OCI-LY1 (cell line): ENCODE measurements at regions not wholly inside any gene's neighbourhood (a gene's known extent, or its start where the extent isn't known, plus 50 kb on each side); places are given as distances from the start of the nearest gene placed in this dataset.

Experiments
- H2AFZ ChIP-seq: fragments of 200-600 bp; sonication (generic), shearing (Covaris generic); 2 replicates; pipeline ENCODE4 v1.6.0; 2014; ENCODE audit warnings: antibody characterized with exemption, mild to moderate bottlenecking, low read length
- H3F3A ChIP-seq: fragments of 200-600 bp; sonication (generic), shearing (Covaris generic); 2 replicates; pipeline ENCODE4 v1.6.0; 2014; ENCODE audit warnings: mild to moderate bottlenecking, antibody characterized with exemption, low read length, moderate library complexity; ENCODE audit not compliant: insufficient read depth
- H3K27ac ChIP-seq: fragments of 200-600 bp; sonication (generic); 2 replicates; pipeline ENCODE4 v1.5.1; 2014; ENCODE audit warnings: low read length, mixed run types, mild to moderate bottlenecking, low read depth; ENCODE audit not compliant: poor library complexity, severe bottlenecking
- H3K27me3 ChIP-seq: fragments of 200-600 bp; sonication (generic); 2 replicates; pipeline ENCODE4 v1.6.0; 2014; ENCODE audit warnings: antibody characterized with exemption, mild to moderate bottlenecking, low read length, moderate library complexity; ENCODE audit not compliant: insufficient read depth
- H3K36me3 ChIP-seq: fragments of 200-600 bp; sonication (generic); 2 replicates; pipeline ENCODE4 v1.6.1; 2014; ENCODE audit warnings: mild to moderate bottlenecking, antibody characterized with exemption, low read length, moderate library complexity, mixed read lengths; ENCODE audit not compliant: insufficient read depth
- H3K4me1 ChIP-seq: fragments of 200-600 bp; sonication (generic); 2 replicates; pipeline ENCODE4 v1.5.1; 2014; ENCODE audit warnings: mild to moderate bottlenecking, low read length, moderate library complexity; ENCODE audit not compliant: insufficient read depth, severe bottlenecking
- H3K4me2 ChIP-seq: fragments of 200-600 bp; sonication (generic), shearing (Covaris generic); 2 replicates; pipeline ENCODE4 v1.6.1; 2014; ENCODE audit warnings: low read length
- H3K4me3 ChIP-seq: fragments of 200-600 bp; sonication (generic); 2 replicates; pipeline ENCODE4 v1.5.1; 2014; ENCODE audit warnings: low read length, low read depth, mild to moderate bottlenecking, mixed read lengths; ENCODE audit not compliant: poor library complexity, severe bottlenecking
- H3K79me2 ChIP-seq: fragments of 200-600 bp; shearing (Covaris generic); 2 replicates; pipeline ENCODE4 v1.6.1; 2016; ENCODE audit warnings: mixed run types, low read length, mixed read lengths; ENCODE audit not compliant: insufficient read depth
- H3K9ac ChIP-seq: fragments of 200-600 bp; sonication (generic), shearing (Covaris generic); 2 replicates; pipeline ENCODE4 v1.6.1; 2014; ENCODE audit warnings: mild to moderate bottlenecking, low read length, mixed read lengths
- H3K9me2 ChIP-seq: fragments of 200-600 bp; sonication (generic), shearing (Covaris generic); 2 replicates; pipeline ENCODE4 v1.6.1; 2014; ENCODE audit warnings: low read depth, mild to moderate bottlenecking, low read length, mixed read lengths
- H3K9me3 ChIP-seq: fragments of 200-600 bp; shearing (Covaris generic); 2 replicates; pipeline ENCODE4 v1.6.1; 2014; ENCODE audit warnings: low read length, mixed read lengths
- H4K20me1 ChIP-seq: fragments of 200-600 bp; sonication (generic), shearing (Covaris generic); 2 replicates; pipeline ENCODE4 v1.6.0; 2016; ENCODE audit warnings: mild to moderate bottlenecking, low read length; ENCODE audit not compliant: insufficient read depth
- EZH2 ChIP-seq: fragments of 200-600 bp; sonication (generic), shearing (Covaris generic); IDR thresholded peaks from 2 replicates; pipeline ENCODE4 v1.8.0; 2017; ENCODE audit warnings: borderline replicate concordance, mixed run types, mild to moderate bottlenecking, antibody characterized with exemption, low read length, moderate library complexity, mixed read lengths
- TF ChIP-seq, protein P1 (sequence below): fragments of 200-600 bp; sonication (generic), shearing (Covaris generic); IDR thresholded peaks from 2 replicates; pipeline ENCODE4 v1.5.1; 2017; ENCODE audit warnings: mild to moderate bottlenecking, antibody characterized with exemption, low read length, moderate library complexity, mixed read lengths

DNA sequence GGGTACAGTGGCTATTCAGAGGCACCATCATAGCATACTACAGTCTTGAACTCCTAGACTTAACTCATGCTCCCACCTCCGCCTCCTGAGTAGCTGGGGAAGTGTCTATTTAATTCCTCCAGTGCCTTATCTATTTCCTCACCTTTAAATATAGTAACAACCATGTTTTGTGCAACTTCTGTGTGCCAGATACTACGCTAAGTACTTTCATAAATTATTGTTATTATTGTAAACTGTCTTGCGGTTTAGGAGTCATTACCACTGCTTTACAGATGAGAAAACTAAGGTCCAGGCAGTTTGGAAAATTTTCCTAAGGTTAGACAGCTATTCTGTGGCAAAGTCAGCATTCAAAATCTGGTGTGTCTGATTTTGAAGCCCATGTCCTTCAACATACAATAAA is 359.1 kb upstream of the XYLT1 start:
- Histone ChIP-seq H3F3A (no peaks in the 10 kb centered on the region), H3K27ac (no peak overlapping the region), H3K9me3 (no peaks in the 10 kb centered on the region), H3K4me3 (no peak overlapping the region), H3K4me2 (no peak overlapping the region), H3K79me2 (no peaks in the 10 kb centered on the region), H3K9me2 (no peaks in the 10 kb centered on the region), H3K36me3 (no peaks in the 10 kb centered on the region), H4K20me1 (no peaks in the 10 kb centered on the region), H3K27me3 (no peaks in the 10 kb centered on the region), H3K9ac (no peak overlapping the region), H2AFZ (no peak overlapping the region), H3K4me1 (no peaks in the 10 kb centered on the region)
- TF ChIP-seq, protein P1, sequence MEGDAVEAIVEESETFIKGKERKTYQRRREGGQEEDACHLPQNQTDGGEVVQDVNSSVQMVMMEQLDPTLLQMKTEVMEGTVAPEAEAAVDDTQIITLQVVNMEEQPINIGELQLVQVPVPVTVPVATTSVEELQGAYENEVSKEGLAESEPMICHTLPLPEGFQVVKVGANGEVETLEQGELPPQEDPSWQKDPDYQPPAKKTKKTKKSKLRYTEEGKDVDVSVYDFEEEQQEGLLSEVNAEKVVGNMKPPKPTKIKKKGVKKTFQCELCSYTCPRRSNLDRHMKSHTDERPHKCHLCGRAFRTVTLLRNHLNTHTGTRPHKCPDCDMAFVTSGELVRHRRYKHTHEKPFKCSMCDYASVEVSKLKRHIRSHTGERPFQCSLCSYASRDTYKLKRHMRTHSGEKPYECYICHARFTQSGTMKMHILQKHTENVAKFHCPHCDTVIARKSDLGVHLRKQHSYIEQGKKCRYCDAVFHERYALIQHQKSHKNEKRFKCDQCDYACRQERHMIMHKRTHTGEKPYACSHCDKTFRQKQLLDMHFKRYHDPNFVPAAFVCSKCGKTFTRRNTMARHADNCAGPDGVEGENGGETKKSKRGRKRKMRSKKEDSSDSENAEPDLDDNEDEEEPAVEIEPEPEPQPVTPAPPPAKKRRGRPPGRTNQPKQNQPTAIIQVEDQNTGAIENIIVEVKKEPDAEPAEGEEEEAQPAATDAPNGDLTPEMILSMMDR: no peak
- no peak for TF ChIP-seq EZH2

DNA sequence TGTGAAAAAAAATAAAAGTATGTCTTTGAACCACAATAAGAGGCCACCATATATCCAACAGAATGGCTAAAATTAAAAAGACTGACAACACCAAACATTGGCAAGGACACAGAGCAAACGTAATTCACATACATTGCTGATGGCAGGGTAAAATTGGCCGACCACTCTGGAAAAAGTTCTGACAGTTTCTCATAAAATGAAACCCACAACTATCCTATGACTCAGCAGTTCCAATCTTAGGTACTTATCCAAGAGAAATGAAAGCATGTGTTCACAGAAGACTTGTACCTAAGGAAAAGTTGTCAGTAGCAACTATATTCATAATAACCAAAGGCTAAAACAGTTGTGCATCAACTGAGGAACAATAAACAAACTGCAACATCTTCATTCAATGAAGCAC is 357.3 kb upstream of the XYLT1 start:
- Histone ChIP-seq H3F3A (no peaks in the 10 kb centered on the region), H3K9me3 (no peaks in the 10 kb centered on the region), H4K20me1 (no peaks in the 10 kb centered on the region), H3K4me1 (no peaks in the 10 kb centered on the region), H3K79me2 (no peaks in the 10 kb centered on the region), H3K4me2 (no peak overlapping the region), H3K9me2 (no peaks in the 10 kb centered on the region), H3K27ac (no peak overlapping the region), H3K4me3 (no peak overlapping the region), H2AFZ (no peak overlapping the region), H3K27me3 (no peaks in the 10 kb centered on the region), H3K9ac (no peak overlapping the region), H3K36me3 (no peaks in the 10 kb centered on the region)
- TF ChIP-seq EZH2: no peak
- TF ChIP-seq, protein P1: no peak

DNA sequence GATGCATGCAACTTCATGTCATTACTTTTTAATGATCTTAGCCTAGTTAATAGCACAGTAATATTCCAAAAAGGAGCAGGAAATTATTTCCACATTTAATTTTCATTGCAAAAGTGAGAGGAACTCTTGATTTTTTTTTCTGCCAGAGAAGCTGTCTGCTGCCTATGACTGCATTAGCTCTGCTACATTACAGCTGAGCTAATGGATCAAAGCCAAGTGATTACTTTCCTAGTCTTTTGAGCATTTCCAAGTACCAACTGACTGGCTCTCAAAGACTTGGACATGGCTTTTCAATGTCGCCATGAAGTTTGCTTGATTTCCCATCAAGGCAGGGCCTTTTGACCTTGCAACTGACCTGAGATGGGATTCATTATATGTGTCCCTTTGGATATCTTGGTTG is 356.6 kb upstream of the XYLT1 start:
- no peaks in the 10 kb centered on the region for H3K79me2 ChIP-seq
- H4K20me1 ChIP-seq: no peaks in the 10 kb centered on the region
- H3K27ac ChIP-seq: no peak overlapping the region
- H3K9me3 ChIP-seq: no peaks in the 10 kb centered on the region
- no peaks in the 10 kb centered on the region for H3K9me2 ChIP-seq
- no peaks in the 10 kb centered on the region for H3K36me3 ChIP-seq
- H3F3A ChIP-seq: no peaks in the 10 kb centered on the region
- H3K4me1 ChIP-seq: no peaks in the 10 kb centered on the region
- no peak for TF ChIP-seq EZH2
- TF ChIP-seq, protein P1: no peak
- H3K9ac ChIP-seq: no peak overlapping the region
- H3K4me3 ChIP-seq: no peak overlapping the region
- no peak overlapping the region for H2AFZ ChIP-seq
- no peaks in the 10 kb centered on the region for H3K27me3 ChIP-seq
- no peak overlapping the region for H3K4me2 ChIP-seq
